GM12878 (cell line): ENCODE measurements at regions not wholly inside any gene's neighbourhood (a gene's known extent, or its start where the extent isn't known, plus 50 kb on each side); places are given as distances from the start of the nearest gene placed in this dataset.

Experiments used
- ATAC-seq: fragments of 200-7000 bp; cut with Tn5 transposase; 3 replicates; pipeline ENCODE4 v1.9.1; 2020; ENCODE audit warnings: mild to moderate bottlenecking, moderate library complexity
- BruUV-seq: library from RNA; stranded (reverse); fragments of 400-500 nt; replicated peaks from 2 replicates; lab custom pipeline; 2021; lab: Mats Ljungman, UMichigan
- CTCF ChIA-PET: fragments of 300-600 bp; sonication (Branson Sonifier 250); formaldehyde crosslinking; extraction: SDS; loops from one replicate; lab custom pipeline; 2021; ENCODE audit warnings: inconsistent platforms; lab: Yijun Ruan, JAX
- POLR2A ChIA-PET: fragments of 350-600 bp; formaldehyde crosslinking; extraction: SDS; loops from one replicate; lab custom pipeline; 2021; ENCODE audit warnings: inconsistent platforms; lab: Charles Lee
- RAD21 ChIA-PET: fragments of 300-600 bp; sonication (Branson Sonifier 250); formaldehyde crosslinking; loops from one replicate; lab custom pipeline; 2023; ENCODE audit warnings: antibody characterized with exemption; ENCODE audit not compliant: unreplicated experiment; lab: Charles Lee
- SMC1A ChIA-PET: fragments of 300-600 bp; sonication (Branson Sonifier 250); formaldehyde crosslinking; loops from one replicate; lab custom pipeline; 2023; ENCODE audit not compliant: unreplicated experiment, uncharacterized antibody; lab: Charles Lee
- DNase-seq: peaks from one replicate; pipeline ENCODE4 v3.0.0-alpha.2; 2011; ENCODE audit warnings: low read depth, low spot score
- FAIRE-seq: peaks from 3 replicates; lab custom pipeline; 2011; peaks lifted over from hg19 to GRCh38; lab: Jason Lieb, UNC
- H2AFZ ChIP-seq: 2 replicates; pipeline ENCODE4 v1.6.0; 2011; ENCODE audit warnings: low read depth, low read length, control low read depth; ENCODE audit not compliant: control insufficient read depth
- H3K27ac ChIP-seq: 2 replicates; pipeline ENCODE4 v1.5.1; 2011; ENCODE audit warnings: control low read depth; ENCODE audit not compliant: control insufficient read depth, insufficient read depth
- H3K27me3 ChIP-seq, 2 experiments: replicated peaks in 1 of 2; 2 replicates each; pipeline versions ENCODE4 v1.6.0 to v1.6.1; 2011; ENCODE audit warnings: low read length in 1 of 2; ENCODE audit not compliant: control insufficient read depth in 2 of 2, insufficient read depth in 2 of 2
- H3K36me3 ChIP-seq, 2 experiments: 2 replicates each; pipeline ENCODE4 v1.5.1; 2011; ENCODE audit warnings: low read length in 1 of 2; ENCODE audit not compliant: control insufficient read depth in 2 of 2, insufficient read depth in 2 of 2
- H3K4me1 ChIP-seq: 2 replicates; pipeline ENCODE4 v1.6.1; 2011; ENCODE audit warnings: mild to moderate bottlenecking, low read length, moderate library complexity, mixed read lengths; ENCODE audit not compliant: control insufficient read depth, insufficient read depth
- H3K4me2 ChIP-seq: 2 replicates; pipeline ENCODE4 v1.6.0; 2011; ENCODE audit warnings: control low read depth; ENCODE audit not compliant: control insufficient read depth, insufficient read depth
- H3K4me3 ChIP-seq: fragments of 200-600 bp; sonication (generic); 2 replicates; pipeline ENCODE4 v1.5.1; 2016
- H3K79me2 ChIP-seq: 2 replicates; pipeline ENCODE4 v1.6.0; 2011; ENCODE audit warnings: low read length; ENCODE audit not compliant: control insufficient read depth, insufficient read depth
- H3K9ac ChIP-seq: 2 replicates; pipeline ENCODE4 v1.8.0; 2011; ENCODE audit warnings: low read length, control low read depth, mixed read lengths; ENCODE audit not compliant: control insufficient read depth, insufficient read depth
- H3K9me3 ChIP-seq: replicated peaks from 3 replicates; pipeline ENCODE4 v1.5.1; 2011; ENCODE audit warnings: mild to moderate bottlenecking, low read length; ENCODE audit not compliant: control insufficient read depth, insufficient read depth
- H4K20me1 ChIP-seq: 2 replicates; pipeline ENCODE4 v1.6.0; 2011; ENCODE audit not compliant: control insufficient read depth, insufficient read depth
- ASH2L ChIP-seq: fragments of 300-600, 200-600 bp; sonication (generic); IDR thresholded peaks from 2 replicates; pipeline ENCODE4 v1.6.1; 2017; ENCODE audit warnings: low read depth, mild to moderate bottlenecking, borderline replicate concordance
- FOS ChIP-seq: IDR thresholded peaks from 3 replicates; pipeline ENCODE4 v1.6.1; 2011; ENCODE audit warnings: borderline replicate concordance; ENCODE audit not compliant: insufficient read length; ENCODE audit errors: extremely low read depth
- HDAC2 ChIP-seq: fragments of 200-600 bp; sonication (generic); IDR thresholded peaks from 2 replicates; pipeline ENCODE4 v1.6.1; 2017
- HDGF ChIP-seq: fragments of 450-650 bp; IDR thresholded peaks from 2 replicates; pipeline ENCODE4 v1.6.1; 2016; ENCODE audit warnings: antibody characterized with exemption
- MTA3 ChIP-seq: IDR thresholded peaks from 2 replicates; pipeline ENCODE4 v1.6.1; 2012; ENCODE audit warnings: low read length, inconsistent platforms, borderline replicate concordance
- NFIC ChIP-seq: IDR thresholded peaks from 2 replicates; pipeline ENCODE4 v1.6.1; 2012; ENCODE audit warnings: low read depth, mild to moderate bottlenecking, inconsistent platforms, low read length, moderate library complexity
- NFXL1 ChIP-seq: fragments of 450-650 bp; IDR thresholded peaks from 2 replicates; pipeline ENCODE4 v1.6.1; 2017; ENCODE audit warnings: antibody characterized with exemption, mild to moderate bottlenecking, borderline replicate concordance
- NR2F1 ChIP-seq: fragments of 450-650 bp; conservative IDR thresholded peaks from 2 replicates; pipeline ENCODE4 v1.6.1; 2017; ENCODE audit warnings: mild to moderate bottlenecking
- PAX5 ChIP-seq: IDR thresholded peaks from 2 replicates; pipeline ENCODE4 v1.6.1; 2011; ENCODE audit warnings: low read depth, low read length, borderline replicate concordance
- RAD51 ChIP-seq: fragments of 450-650 bp; IDR thresholded peaks from 2 replicates; pipeline ENCODE4 v1.6.1; 2016; ENCODE audit warnings: moderate library complexity, mild to moderate bottlenecking, inconsistent platforms
- SIX5 ChIP-seq: IDR thresholded peaks from 2 replicates; pipeline ENCODE4 v1.6.1; 2011; ENCODE audit warnings: mild to moderate bottlenecking, low read depth, low read length, moderate library complexity; ENCODE audit not compliant: severe bottlenecking
- SUPT20H ChIP-seq: IDR thresholded peaks from 2 replicates; pipeline ENCODE4 v1.6.1; 2011; ENCODE audit warnings: low read depth, mild to moderate bottlenecking, low read length, moderate library complexity, borderline replicate concordance; ENCODE audit not compliant: control insufficient read depth
- TCF3 ChIP-seq: IDR thresholded peaks from 2 replicates; pipeline ENCODE4 v1.6.1; 2012; ENCODE audit warnings: low read depth, mild to moderate bottlenecking, low read length, borderline replicate concordance; ENCODE audit not compliant: insufficient read depth
- ZBED1 ChIP-seq: IDR thresholded peaks from 2 replicates; pipeline ENCODE4 v1.6.1; 2016; ENCODE audit warnings: borderline replicate concordance
- ZNF384 ChIP-seq: IDR thresholded peaks from 2 replicates; pipeline ENCODE4 v1.6.1; 2012; ENCODE audit warnings: low read depth, mild to moderate bottlenecking, low read length, improper control_type of control experiment, borderline replicate concordance
- WGBS: methylation state at CpG from one replicate; pipeline ENCODE4 v1.1.6; 2016; ENCODE audit warnings: low lambda C conversion rate; ENCODE audit not compliant: insufficient replicate concordance, insufficient coverage; ENCODE audit errors: missing lambda C conversion rate; 5-methylcytosine and 5-hydroxymethylcytosine counted together
- in situ Hi-C: fragments of 300-500 bp; cut with MboI; formaldehyde crosslinking; loops from 9 replicates; pipeline ENCODE4 v1.14.3; 2018; ENCODE audit warnings: mixed read lengths
- intact Hi-C: fragments of 100-400 bp; cut with micrococcal nuclease; formaldehyde crosslinking; loops from one replicate; pipeline ENCODE4 v1.14.2; 2022; ENCODE audit not compliant: unreplicated experiment

- no peak for ATAC-seq
- Histone ChIP-seq H3K27ac (no peak overlapping the region), H4K20me1 (no peaks in the 10 kb centered on the region), H3K9ac (no peak overlapping the region), H3K4me1 (peaks cover 28% of the 10 kb centered on the region), H3K9me3 (no peaks in the 10 kb centered on the region), H3K4me3 (no peak overlapping the region), H3K4me2 (no peak overlapping the region), H2AFZ (no peak overlapping the region), H3K79me2 (no peaks in the 10 kb centered on the region), H3K27me3 (no peaks in the 10 kb centered on the region), H3K36me3 (no peaks in the 10 kb centered on the region)
- BruUV-seq, result no TSS peak
- 36% methylated on average over 10 of the region's 10 CpGs for WGBS
- ChIA-PET RAD21 (no interaction called here), CTCF (no interaction called here), POLR2A (no interaction called here), SMC1A (interaction anchor here (1.2 kb wide), 1 partner anchor 8 kb away, joined by 3 read pairs; no protein-coding TSS in a partner anchor)
- intact Hi-C loops, result no loop called here
- no peak for DNase-seq
- TF ChIP-seq HDAC2 (no peak), HDGF (no peak), SIX5 (no peak), SUPT20H (no peak), NR2F1 (no peak), NFXL1 (no peak), ZNF384 (no peak)
- FAIRE-seq, result no peak
- in situ Hi-C loops, result no loop called here
Measured at GRCh38 chr16:79849119-79849518, 248.6 kb upstream of the MAF start.

GRCh38 chr16:79848719-79849118 is 248.2 kb upstream of the MAF start:
- no peak overlapping the region for H3K4me2 ChIP-seq
- no peaks in the 10 kb centered on the region for H4K20me1 ChIP-seq
- no peaks in the 10 kb centered on the region for H3K36me3 ChIP-seq
- H3K4me3 ChIP-seq, result no peak overlapping the region
- ChIA-PET RAD21 (no interaction called here), SMC1A (interaction anchor here (0.6 kb wide), 1 partner anchor 8 kb away, joined by 3 read pairs; no protein-coding TSS in a partner anchor), CTCF (no interaction called here), POLR2A (no interaction called here)
- intact Hi-C loops, result no loop called here
- H3K9ac ChIP-seq, result no peak overlapping the region
- no peaks in the 10 kb centered on the region for H3K79me2 ChIP-seq
- DNase-seq (no peak), FAIRE-seq (no peak), ATAC-seq (no peak)
- H3K4me1 ChIP-seq, result peaks cover 28% of the 10 kb centered on the region
- no peaks in the 10 kb centered on the region for H3K27me3 ChIP-seq
- in situ Hi-C loops, result no loop called here
- no peak overlapping the region for H3K27ac ChIP-seq
- 20% methylated on average over 6 of the region's 6 CpGs for WGBS
- TF ChIP-seq FOS, result no peak
- TF ChIP-seq TCF3, result no peak
- no peak for TF ChIP-seq ASH2L
- TF ChIP-seq PAX5, result no peak
- no peak for TF ChIP-seq NR2F1
- TF ChIP-seq MTA3, result no peak
- no peak for TF ChIP-seq NFIC
- no peak for TF ChIP-seq ZBED1
- no peak for TF ChIP-seq RAD51
- no peaks in the 10 kb centered on the region for H3K9me3 ChIP-seq
- BruUV-seq, result no TSS peak
- no peak overlapping the region for H2AFZ ChIP-seq
